Upper lobe of left lung (tissue), 4 donors: ENCODE measurements at regions not wholly inside any gene's neighbourhood (a gene's known extent, or its start where the extent isn't known, plus 50 kb on each side); places are given as distances from the start of the nearest gene placed in this dataset.

Source experiments
- CTCF ChIP-seq, 6 experiments: fragments of 450-650 bp in 4 of 6; fragments of 200-600 bp in 2 of 6; sonication (generic) in 2 of 6; IDR thresholded peaks; one replicate each; pipeline ENCODE4 v1.5.1; 2016 to 2019; ENCODE audit warnings: antibody characterized with exemption in 6 of 6
- EP300 ChIP-seq, 4 donors: sonication (generic); formaldehyde crosslinking; IDR thresholded peaks; one replicate each; pipeline ENCODE4 v1.5.1; 2017; ENCODE audit warnings: antibody characterized with exemption in 4 of 4, control low read depth in 2 of 4

- TF ChIP-seq CTCF (IDR thresholded peaks at IDR 0.05) (no peak), EP300 (IDR thresholded peaks at IDR 0.05) (no peak)
Measured at GRCh38 chr20:11120431-11120830, 446.6 kb upstream of the JAG1 start.
